RPMI8226 (cell line): ENCODE measurements at regions not wholly inside any gene's neighbourhood (a gene's known extent, or its start where the extent isn't known, plus 50 kb on each side); places are given as distances from the start of the nearest gene placed in this dataset.
"Not testable (repeated sequence)": the region's sequence is repeated elsewhere in the genome, so short reads cannot be mapped to it uniquely, and the experiment has no call there.

ENCODE experiments used
- DNase-seq: peaks from one replicate; pipeline ENCODE4 v3.0.0-alpha.2; 2015

DNA sequence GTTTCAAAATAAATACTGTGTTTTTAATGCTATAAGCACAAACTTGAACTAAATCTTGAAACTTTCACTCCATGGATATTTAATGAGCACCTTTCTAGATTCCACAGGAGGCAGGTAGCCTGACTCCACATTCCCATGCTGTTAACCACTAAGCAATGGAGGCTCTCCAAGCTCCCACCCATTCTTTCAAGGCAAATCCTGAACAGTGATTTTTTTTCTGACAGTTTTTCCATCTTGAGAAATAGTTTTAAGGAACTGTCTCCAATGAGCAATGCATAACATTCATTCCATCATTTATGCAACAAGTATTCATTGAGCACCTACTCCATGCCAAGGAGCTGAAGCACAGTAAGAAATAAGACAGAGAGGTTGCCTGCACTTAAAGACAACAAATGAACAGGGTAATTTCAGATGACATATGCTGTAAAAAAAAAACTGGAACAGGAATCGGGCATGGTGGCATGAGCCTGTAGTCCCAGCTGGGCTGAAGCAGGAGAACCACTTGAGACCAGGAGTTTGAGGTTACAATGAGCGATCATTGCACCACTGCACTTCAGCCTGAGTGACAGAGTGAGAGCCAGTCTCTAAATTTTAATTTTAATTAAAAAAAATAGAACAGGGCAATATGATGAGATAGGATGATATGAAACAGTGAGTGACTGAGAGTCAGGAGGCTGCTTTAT lies 102.3 kb upstream of the CPSF6 start:
- DNase-seq = no peak

DNA sequence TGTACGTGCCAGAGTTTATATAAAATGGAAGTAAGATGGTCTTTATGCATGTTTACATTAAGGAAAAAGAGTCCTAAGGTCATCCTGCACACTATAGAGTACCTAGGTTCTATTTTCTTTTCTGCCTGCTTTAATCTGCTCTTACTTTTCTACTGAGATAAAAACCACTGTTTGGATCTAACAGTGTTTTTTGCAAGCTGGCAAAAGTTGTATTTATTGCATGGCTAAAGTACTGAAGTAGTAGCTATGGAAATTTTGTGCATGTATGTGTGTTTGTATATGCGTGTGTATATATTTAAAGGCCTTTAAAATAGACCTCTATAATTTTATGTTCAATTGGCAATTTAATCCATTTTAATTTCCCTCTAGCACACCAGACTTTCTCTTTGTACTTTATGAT lies 98.3 kb upstream of the CPSF6 start:
- DNase-seq = no peak

DNA sequence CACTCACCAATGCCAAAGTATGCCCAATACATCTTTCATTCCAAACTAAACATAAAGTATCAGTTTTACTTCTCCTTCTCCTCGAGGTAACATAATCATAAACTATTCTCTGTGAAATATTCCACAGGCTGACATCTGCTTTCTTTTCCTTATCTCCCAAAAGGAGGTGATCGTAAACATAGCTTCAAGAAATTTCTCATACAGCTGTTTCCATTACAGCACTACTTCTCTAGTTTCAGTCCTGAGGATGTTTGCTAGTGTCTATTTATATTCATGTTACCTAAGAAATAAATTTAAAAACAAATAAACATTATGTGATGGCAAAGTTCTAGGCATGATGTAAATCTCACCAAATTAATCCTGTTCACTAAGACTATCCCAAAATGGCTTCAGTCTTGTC lies 90.1 kb upstream of the CPSF6 start:
- no peak for DNase-seq

DNA sequence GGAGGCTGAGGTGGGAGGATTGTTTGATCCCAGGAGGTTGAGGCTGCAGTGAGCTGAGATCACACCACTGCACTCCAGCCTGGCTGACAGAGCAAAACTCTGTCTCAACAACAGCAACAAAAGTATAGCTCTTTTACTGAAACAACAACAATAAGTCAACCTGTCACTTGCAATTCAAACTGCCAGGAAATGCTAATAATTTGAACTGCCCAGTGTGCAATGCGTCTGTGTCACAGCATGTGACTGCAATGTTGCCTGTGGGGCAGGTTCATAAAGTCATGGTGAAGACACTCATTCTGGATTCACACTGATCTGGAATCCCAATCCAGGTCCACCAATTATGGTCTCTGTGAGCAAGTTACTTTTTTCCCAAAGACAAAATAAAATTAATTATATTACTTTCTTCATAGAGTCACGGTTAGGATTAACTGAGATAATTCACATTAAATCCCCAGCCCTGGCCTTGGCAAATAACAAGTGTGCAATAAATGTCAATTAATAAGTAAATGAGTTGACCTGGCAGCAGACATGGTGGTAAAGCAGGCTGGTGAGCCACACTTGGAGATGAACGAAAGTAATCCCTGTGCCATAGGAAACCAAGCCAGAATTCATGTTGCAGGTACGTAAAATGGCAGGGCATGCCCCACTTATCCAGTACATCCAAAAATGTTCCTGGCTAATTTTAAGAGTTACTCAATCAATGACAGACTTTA lies 89.1 kb upstream of the CPSF6 start:
- DNase-seq = no peak

- DNase-seq = no peak
Observed at GRCh38 chr12:69150796-69151127, 88.6 kb upstream of the CPSF6 start.

GRCh38 chr12:69151254-69151764 lies 88.1 kb upstream of the CPSF6 start:
- no peak for DNase-seq

- peak; percentile 73 for DNase-seq
Observed at GRCh38 chr12:69154585-69155363, 84.6 kb upstream of the CPSF6 start.

- peak; percentile 90 for DNase-seq
Observed at GRCh38 chr12:69157023-69157655, 82.2 kb upstream of the CPSF6 start.

GRCh38 chr12:69161829-69162228 lies 77.5 kb upstream of the CPSF6 start:
- no peak for DNase-seq

GRCh38 chr12:69163681-69164362 lies 75.5 kb upstream of the CPSF6 start:
- DNase-seq = no peak

DNA sequence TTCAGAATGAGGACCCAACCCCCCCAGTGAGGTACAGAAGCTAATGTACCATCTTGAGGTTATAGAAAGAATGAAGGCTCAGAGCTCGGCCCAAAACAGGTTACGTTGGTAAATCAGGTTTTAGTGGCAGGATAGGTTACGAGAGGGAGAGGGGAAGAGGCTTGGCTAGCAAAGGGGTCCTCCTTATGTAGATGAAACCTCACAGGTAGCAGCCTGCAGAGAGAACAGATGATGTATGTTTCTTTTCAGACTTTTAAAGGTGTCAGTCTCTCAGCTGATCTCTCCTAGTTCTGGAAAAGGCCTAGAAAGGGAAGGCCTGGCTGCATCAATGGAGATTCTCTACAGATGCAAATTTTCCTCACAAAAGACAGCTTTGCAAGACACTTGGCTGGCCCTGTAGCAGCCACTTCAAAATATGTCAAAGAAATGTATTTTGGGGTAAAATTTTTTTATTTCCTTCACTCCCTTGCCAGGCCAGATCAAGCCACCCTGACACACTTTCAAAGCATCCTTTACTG lies 71.7 kb upstream of the CPSF6 start:
- no peak for DNase-seq

DNA sequence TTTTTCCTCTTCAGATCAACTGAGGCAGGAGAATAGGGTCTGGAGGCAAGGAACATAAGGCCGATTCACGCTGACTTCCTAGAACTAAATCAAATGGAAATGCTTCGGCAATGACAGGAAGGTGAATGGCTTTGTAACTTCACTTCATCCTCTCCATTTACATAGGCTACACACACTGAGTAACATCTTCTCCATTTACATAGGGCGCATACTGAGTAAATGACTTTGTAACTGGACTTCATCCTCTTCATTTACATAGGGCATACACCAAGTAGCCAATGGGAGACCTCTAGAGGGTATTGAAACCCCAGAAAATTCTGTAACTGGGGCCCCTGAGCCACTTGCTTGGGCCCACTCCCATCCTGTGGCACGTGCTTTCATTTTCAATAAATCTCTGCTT lies 71.0 kb upstream of the CPSF6 start:
- no peak for DNase-seq

DNA sequence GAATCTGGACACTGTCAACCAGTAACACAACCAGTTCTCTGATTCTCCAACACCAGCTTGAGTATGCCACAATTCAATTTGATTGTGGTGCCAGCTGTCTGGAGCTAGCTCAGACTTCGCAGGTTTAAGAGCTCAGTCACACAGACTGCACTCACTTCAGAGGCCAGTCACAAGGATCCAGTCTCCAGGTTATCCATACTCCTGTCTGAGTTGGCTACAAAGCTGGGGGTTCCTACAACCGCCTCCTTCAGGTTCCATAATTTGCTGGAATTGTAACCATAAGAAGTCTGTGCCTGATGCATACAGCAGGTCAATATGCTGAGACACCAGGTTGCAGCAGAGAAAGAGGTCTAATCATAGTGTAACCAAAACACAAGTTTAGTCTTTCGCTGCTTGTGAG lies 70.5 kb upstream of the CPSF6 start:
- DNase-seq = no peak

- no peak for DNase-seq
Observed at GRCh38 chr12:69170293-69170692, 69.1 kb upstream of the CPSF6 start.

- no peak for DNase-seq
Observed at GRCh38 chr12:69171881-69172280, 67.5 kb upstream of the CPSF6 start.

- DNase-seq = no peak
Observed at GRCh38 chr12:69172491-69172890, 66.9 kb upstream of the CPSF6 start.

DNA sequence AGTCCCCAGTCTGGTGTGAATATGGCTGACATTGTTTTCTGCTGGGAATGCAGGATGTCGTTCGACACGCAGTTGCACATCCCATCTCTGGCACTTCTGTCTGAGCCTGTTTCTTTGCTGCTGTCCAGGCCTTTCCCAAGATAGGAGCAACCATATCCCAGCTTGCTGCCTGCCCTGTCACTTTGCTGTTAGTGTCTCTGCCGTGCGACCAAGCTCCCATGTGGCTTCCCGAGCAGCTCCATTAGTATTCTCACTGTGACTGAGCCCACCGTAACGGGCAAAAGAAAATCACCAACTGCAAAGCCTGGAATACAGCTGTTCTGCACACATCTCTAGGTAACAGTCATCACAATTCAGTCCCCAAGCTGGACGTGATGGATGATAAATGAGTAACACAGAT lies 66.0 kb upstream of the CPSF6 start:
- no peak for DNase-seq

DNA sequence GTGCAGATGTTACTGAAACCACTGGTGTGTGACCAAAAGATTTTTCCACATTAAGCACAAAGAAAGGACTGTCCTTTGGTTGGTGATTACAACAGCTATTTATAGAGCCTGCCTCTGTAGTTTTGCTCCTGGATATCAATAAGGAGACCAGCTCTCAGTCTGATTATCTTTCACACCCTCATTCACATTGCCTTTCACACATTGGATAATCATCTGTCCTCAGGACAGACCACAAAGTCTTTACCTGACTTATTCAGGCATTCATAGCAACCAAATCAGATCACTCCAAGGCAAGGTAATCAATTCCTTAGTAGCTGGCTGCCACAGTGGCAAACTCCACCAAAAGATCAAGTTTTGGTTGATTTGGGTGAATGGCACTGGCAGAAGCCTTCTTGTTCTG lies 59.6 kb upstream of the CPSF6 start:
- DNase-seq = no peak

DNA sequence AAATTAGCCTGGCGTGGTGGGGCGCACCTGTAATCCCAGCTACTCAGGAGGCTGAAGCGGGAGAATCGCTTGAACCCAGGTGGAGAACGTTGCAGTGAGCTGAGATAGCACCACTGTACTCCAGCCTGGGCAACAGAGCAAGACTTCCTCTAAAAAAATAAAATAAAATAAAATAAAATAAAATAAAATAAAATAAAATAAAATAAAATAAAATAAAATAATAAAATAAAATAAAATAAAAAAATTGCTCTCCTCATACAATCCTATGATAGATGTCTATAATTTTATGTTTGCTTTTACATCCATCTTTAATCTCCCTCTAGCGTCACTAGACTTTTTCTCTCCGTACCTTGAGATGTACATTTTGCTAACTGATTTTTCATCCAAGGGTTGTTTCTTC lies 51.8 kb upstream of the CPSF6 start:
- DNase-seq = not testable (repeated sequence)

- no peak for DNase-seq
Observed at GRCh38 chr12:69189378-69189978, 49.9 kb upstream of the CPSF6 start.
